CD8-positive, alpha-beta memory T cell (primary cell): ENCODE measurements at regions not wholly inside any gene's neighbourhood (a gene's known extent, or its start where the extent isn't known, plus 50 kb on each side); places are given as distances from the start of the nearest gene placed in this dataset.

Experiments used
- CTCF ChIA-PET: fragments of 350-600 bp; sonication (Branson Sonifier 250); formaldehyde crosslinking; loops from one replicate; lab custom pipeline; 2021; ENCODE audit warnings: antibody characterized with exemption; lab: Charles Lee
- POLR2A ChIA-PET: fragments of 350-600 bp; sonication (Branson Sonifier 250); formaldehyde crosslinking; loops from one replicate; lab custom pipeline; 2021; ENCODE audit warnings: antibody characterized with exemption; lab: Charles Lee
- DNase-seq, 5 donors: peaks; one replicate each; pipeline versions ENCODE4 v3.0.0 to v3.0.0-alpha.2; 2020 to 2022; ENCODE audit warnings: mixed read lengths in 1 of 5
- H3K27ac ChIP-seq: one replicate; pipeline ENCODE4 v1.7.0; 2013; ENCODE audit warnings: low read depth, mild to moderate bottlenecking, low read length, moderate library complexity
- H3K27me3 ChIP-seq: 2 replicates; pipeline ENCODE4 v1.7.0; 2013; ENCODE audit warnings: low read length, mild to moderate bottlenecking; ENCODE audit not compliant: insufficient read depth, poor library complexity, severe bottlenecking
- H3K36me3 ChIP-seq: 2 replicates; pipeline ENCODE4 v1.7.0; 2013; ENCODE audit warnings: mild to moderate bottlenecking, low read length, moderate library complexity; ENCODE audit not compliant: insufficient read depth
- H3K4me1 ChIP-seq: 2 replicates; pipeline ENCODE4 v1.7.0; 2013; ENCODE audit warnings: mild to moderate bottlenecking, low read length, moderate library complexity; ENCODE audit not compliant: insufficient read depth
- H3K4me3 ChIP-seq: 2 replicates; pipeline ENCODE4 v1.7.0; 2013; ENCODE audit warnings: mild to moderate bottlenecking, low read length
- H3K9me3 ChIP-seq: 2 replicates; pipeline ENCODE4 v1.7.0; 2013; ENCODE audit warnings: mild to moderate bottlenecking, low read length
- H3K27ac Mint-ChIP-seq, 8 donors: one replicate each; pipeline ENCODE4 v1.8.0; 2020 to 2021; ENCODE audit warnings: mixed read lengths in 8 of 8, mild to moderate bottlenecking in 6 of 8, inconsistent platforms in 3 of 8, moderate library complexity in 3 of 8
- H3K27me3 Mint-ChIP-seq, 2 donors: one replicate each; pipeline ENCODE4 v1.8.0; 2020 to 2021; ENCODE audit warnings: mixed read lengths in 2 of 2, mild to moderate bottlenecking in 1 of 2, moderate library complexity in 1 of 2
- H3K36me3 Mint-ChIP-seq, 3 donors: one replicate each; pipeline ENCODE4 v1.8.0; 2020 to 2021; ENCODE audit warnings: mixed read lengths in 3 of 3, inconsistent platforms in 1 of 3, mild to moderate bottlenecking in 1 of 3
- H3K4me1 Mint-ChIP-seq, 3 donors: one replicate each; pipeline ENCODE4 v1.8.0; 2020 to 2021; ENCODE audit warnings: mixed read lengths in 3 of 3, inconsistent platforms in 1 of 3, mild to moderate bottlenecking in 1 of 3
- H3K4me3 Mint-ChIP-seq, 7 donors: one replicate each; pipeline ENCODE4 v1.8.0; 2020 to 2021; ENCODE audit warnings: mixed read lengths in 7 of 7, mild to moderate bottlenecking in 6 of 7, moderate library complexity in 4 of 7, inconsistent platforms in 2 of 7
- H3K9me3 Mint-ChIP-seq, 5 donors: one replicate each; pipeline ENCODE4 v1.8.0; 2020 to 2022; ENCODE audit warnings: mixed read lengths in 5 of 5, mild to moderate bottlenecking in 3 of 5, moderate library complexity in 2 of 5, inconsistent platforms in 1 of 5

DNA sequence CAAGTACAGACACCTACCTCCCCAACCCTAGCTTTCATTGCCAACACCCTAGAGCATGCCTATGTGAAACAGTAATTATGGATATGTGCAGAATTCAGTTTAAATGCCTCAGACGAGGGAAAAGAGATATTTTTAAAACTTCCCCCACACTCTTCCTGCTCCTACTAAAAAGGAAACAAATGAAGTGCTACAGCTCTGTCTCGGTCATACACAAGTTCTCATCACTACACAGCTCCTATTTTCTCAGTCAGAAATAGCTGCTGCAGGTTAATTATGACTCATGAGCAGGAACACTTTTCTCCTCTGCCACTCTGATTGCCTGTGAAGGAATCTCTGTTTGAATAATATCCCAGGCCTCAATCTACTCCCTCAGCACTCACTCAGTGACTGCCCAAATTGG lies 703.6 kb upstream of the FLRT2 start:
- DNase-seq: no peak
- peaks cover 3 to 23% (median 14%) of the 10 kb centered on the region in 5 donors for H3K9me3 Mint-ChIP-seq
- ChIA-PET POLR2A (no interaction called here), CTCF (no interaction called here)
- Histone ChIP-seq H3K27me3 (no peaks in the 10 kb centered on the region), H3K4me3 (no peak overlapping the region), H3K27ac (no peak overlapping the region), H3K4me1 (no peaks in the 10 kb centered on the region), H3K9me3 (no peaks in the 10 kb centered on the region), H3K36me3 (no peaks in the 10 kb centered on the region)
- H3K4me1 Mint-ChIP-seq: no peaks in the 10 kb centered on the region
- H3K27me3 Mint-ChIP-seq: peaks cover 0 to 1% of the 10 kb centered on the region in 2 donors
- peaks cover 0 to 1% (median 0%) of the 10 kb centered on the region in 3 donors for H3K36me3 Mint-ChIP-seq
- no peak overlapping the region for H3K27ac Mint-ChIP-seq
- H3K4me3 Mint-ChIP-seq: no peak overlapping the region

DNA sequence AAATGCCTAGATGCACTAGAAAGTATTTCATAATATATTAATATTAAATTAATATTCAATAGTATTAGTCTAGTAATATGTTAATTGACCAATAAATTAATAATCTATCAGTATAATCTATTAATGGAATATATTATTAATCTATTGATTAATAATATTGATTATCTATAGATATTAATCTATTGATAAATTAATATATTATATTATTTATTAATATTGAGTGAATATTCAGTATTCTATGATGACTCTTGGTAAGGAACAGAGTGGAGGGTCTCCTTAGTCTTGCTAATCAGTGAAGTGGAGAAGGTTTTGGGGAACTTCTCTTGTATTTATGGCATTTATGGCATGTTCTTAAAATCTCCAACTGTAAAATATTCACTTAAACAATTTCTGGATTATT lies 679.3 kb upstream of the FLRT2 start:
- H3K27me3 Mint-ChIP-seq: no peaks in the 10 kb centered on the region
- no peak overlapping the region for H3K27ac ChIP-seq
- CTCF ChIA-PET: no interaction called here
- no peaks in the 10 kb centered on the region for H3K36me3 Mint-ChIP-seq
- no peaks in the 10 kb centered on the region for H3K36me3 ChIP-seq
- no peaks in the 10 kb centered on the region for H3K27me3 ChIP-seq
- no peak for DNase-seq
- POLR2A ChIA-PET: no interaction called here
- H3K4me3 ChIP-seq: no peak overlapping the region
- no peak overlapping the region for H3K4me3 Mint-ChIP-seq
- H3K4me1 Mint-ChIP-seq: no peaks in the 10 kb centered on the region
- no peak overlapping the region for H3K27ac Mint-ChIP-seq
- H3K9me3 ChIP-seq: no peaks in the 10 kb centered on the region
- peaks cover 0 to 31% (median 15%) of the 10 kb centered on the region in 5 donors for H3K9me3 Mint-ChIP-seq
- H3K4me1 ChIP-seq: no peaks in the 10 kb centered on the region

DNA sequence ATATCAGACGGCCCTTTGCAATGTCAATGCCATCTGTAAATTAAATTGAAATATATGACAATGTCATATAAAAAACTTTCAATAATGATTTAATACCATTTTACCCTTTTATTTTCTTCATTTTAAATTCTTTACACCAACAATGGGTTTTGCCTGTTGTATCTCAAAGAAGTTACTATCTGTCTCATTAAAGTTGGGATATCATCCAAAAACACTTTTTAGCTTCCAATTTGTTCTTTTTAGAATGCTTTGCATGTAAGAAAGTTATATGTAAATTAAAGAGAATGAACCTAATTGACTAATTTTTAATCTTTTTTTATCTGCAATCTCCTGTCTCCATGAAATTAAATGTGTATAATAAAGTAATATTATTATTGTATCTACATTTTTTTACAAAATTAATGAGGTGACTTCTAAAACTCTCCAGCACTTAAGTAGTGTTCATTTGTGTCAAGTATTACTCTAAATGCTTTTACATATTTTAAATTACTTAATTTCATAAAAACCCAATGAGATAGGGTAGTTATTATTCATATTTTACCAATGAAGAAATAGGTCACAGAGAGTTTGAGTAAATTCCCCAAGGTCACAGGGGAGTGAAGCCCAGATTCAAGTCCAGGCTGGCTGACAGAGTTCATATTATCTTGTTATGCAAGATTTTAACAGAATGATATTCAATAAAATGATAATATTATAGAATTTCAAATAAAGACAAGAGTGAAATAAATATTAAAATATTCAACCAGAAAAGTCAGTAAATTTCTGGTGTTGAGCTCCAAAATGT lies 673.0 kb upstream of the FLRT2 start:
- ChIA-PET CTCF (no interaction called here), POLR2A (no interaction called here)
- Histone ChIP-seq H3K27me3 (no peaks in the 10 kb centered on the region), H3K36me3 (no peaks in the 10 kb centered on the region), H3K27ac (no peak overlapping the region), H3K4me1 (no peaks in the 10 kb centered on the region), H3K9me3 (no peaks in the 10 kb centered on the region), H3K4me3 (no peak overlapping the region)
- Mint-ChIP-seq H3K9me3 (peaks cover 3 to 32% (median 11%) of the 10 kb centered on the region in 5 donors), H3K27ac (no peak overlapping the region), H3K36me3 (no peaks in the 10 kb centered on the region), H3K27me3 (no peaks in the 10 kb centered on the region), H3K4me3 (no peak overlapping the region), H3K4me1 (no peaks in the 10 kb centered on the region)
- no peak for DNase-seq

- Mint-ChIP-seq H3K36me3 (no peaks in the 10 kb centered on the region), H3K9me3 (peaks cover 3 to 34% (median 11%) of the 10 kb centered on the region in 5 donors), H3K27ac (no peak overlapping the region), H3K4me1 (no peaks in the 10 kb centered on the region), H3K4me3 (no peak overlapping the region), H3K27me3 (no peaks in the 10 kb centered on the region)
- no peaks in the 10 kb centered on the region for H3K27me3 ChIP-seq
- no peak overlapping the region for H3K27ac ChIP-seq
- no peaks in the 10 kb centered on the region for H3K9me3 ChIP-seq
- CTCF ChIA-PET: no interaction called here
- H3K4me3 ChIP-seq: no peak overlapping the region
- POLR2A ChIA-PET: no interaction called here
- H3K36me3 ChIP-seq: no peaks in the 10 kb centered on the region
- no peak for DNase-seq
- no peaks in the 10 kb centered on the region for H3K4me1 ChIP-seq
Observed at GRCh38 chr14:84857571-84857970, 672.4 kb upstream of the FLRT2 start.

GRCh38 chr14:84859116-84859515 lies 670.8 kb upstream of the FLRT2 start:
- H3K9me3 ChIP-seq: no peaks in the 10 kb centered on the region
- DNase-seq: no peak
- no peaks in the 10 kb centered on the region for H3K4me1 ChIP-seq
- no peaks in the 10 kb centered on the region for H3K36me3 Mint-ChIP-seq
- H3K27me3 Mint-ChIP-seq: no peaks in the 10 kb centered on the region
- no peak overlapping the region for H3K4me3 ChIP-seq
- H3K4me3 Mint-ChIP-seq: no peak overlapping the region
- no peak overlapping the region for H3K27ac ChIP-seq
- peaks cover 4 to 42% (median 16%) of the 10 kb centered on the region in 5 donors for H3K9me3 Mint-ChIP-seq
- H3K36me3 ChIP-seq: no peaks in the 10 kb centered on the region
- no peaks in the 10 kb centered on the region for H3K27me3 ChIP-seq
- CTCF ChIA-PET: no interaction called here
- no peaks in the 10 kb centered on the region for H3K4me1 Mint-ChIP-seq
- H3K27ac Mint-ChIP-seq: no peak overlapping the region
- POLR2A ChIA-PET: no interaction called here

DNA sequence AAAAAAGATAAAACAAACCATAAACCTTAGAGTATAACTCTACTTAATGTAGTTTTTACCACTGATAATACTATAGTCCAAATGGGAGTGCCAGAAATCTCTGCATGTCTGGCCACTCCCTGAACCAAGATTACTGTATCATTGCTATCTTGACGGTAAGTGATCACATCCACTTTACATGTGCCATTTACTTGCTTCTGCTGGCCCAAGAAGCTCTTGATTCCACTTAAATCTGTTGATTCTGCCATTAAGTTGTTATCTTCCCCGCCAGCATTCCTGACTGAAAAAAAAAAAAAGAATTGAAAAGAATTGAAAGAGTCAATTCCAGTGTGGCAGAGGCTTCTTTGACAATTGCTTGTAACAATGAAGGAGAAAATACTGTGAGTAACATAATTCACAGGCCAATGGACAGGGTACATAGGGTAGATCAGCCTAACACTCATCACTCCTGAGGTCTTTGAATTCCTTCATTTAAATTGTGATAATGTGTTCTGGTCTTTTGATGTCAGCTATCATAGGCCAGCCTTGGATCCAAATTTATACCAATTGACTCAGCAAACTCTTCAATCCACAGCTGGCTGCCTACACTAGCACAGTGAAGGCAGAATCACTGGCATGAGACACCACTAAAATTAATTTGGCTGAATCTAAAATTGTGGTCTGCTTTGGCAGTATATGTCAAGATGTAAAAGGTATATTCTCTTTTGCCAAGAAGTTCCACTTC lies 665.2 kb upstream of the FLRT2 start:
- DNase-seq: no peak
- POLR2A ChIA-PET: no interaction called here
- CTCF ChIA-PET: no interaction called here
- Mint-ChIP-seq H3K4me1 (no peaks in the 10 kb centered on the region), H3K9me3 (peaks cover 3 to 47% (median 6%) of the 10 kb centered on the region in 5 donors), H3K36me3 (no peaks in the 10 kb centered on the region), H3K27me3 (no peaks in the 10 kb centered on the region), H3K4me3 (no peak overlapping the region), H3K27ac (no peak overlapping the region)
- no peak overlapping the region for H3K4me3 ChIP-seq
- H3K4me1 ChIP-seq: no peaks in the 10 kb centered on the region
- H3K27ac ChIP-seq: no peak overlapping the region
- no peaks in the 10 kb centered on the region for H3K27me3 ChIP-seq
- H3K9me3 ChIP-seq: no peaks in the 10 kb centered on the region
- H3K36me3 ChIP-seq: no peaks in the 10 kb centered on the region

DNA sequence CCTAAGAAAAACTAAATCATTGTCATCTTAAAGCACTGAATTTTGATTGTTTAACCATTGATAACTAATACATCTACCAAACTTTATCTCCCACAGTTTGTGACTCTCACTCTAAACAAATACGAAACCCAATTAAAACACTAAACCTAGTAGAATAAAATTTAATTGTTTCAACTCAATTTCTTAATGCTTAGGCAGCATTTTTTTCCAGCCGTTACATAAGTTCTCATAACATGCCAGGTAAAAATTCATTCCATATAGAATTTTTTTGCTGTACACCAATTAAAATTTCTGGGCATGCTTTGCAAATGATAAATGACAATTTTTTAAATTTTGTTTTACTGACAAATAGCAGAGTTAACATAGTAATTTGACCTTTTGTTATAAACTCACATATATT lies 658.2 kb upstream of the FLRT2 start:
- Histone ChIP-seq H3K4me3 (no peak overlapping the region), H3K36me3 (no peaks in the 10 kb centered on the region), H3K4me1 (no peaks in the 10 kb centered on the region), H3K27ac (no peak overlapping the region), H3K27me3 (no peaks in the 10 kb centered on the region), H3K9me3 (no peaks in the 10 kb centered on the region)
- H3K27me3 Mint-ChIP-seq: no peaks in the 10 kb centered on the region
- no peaks in the 10 kb centered on the region for H3K36me3 Mint-ChIP-seq
- ChIA-PET POLR2A (no interaction called here), CTCF (no interaction called here)
- no peaks in the 10 kb centered on the region for H3K4me1 Mint-ChIP-seq
- H3K4me3 Mint-ChIP-seq: no peak overlapping the region
- no peak for DNase-seq
- H3K9me3 Mint-ChIP-seq: peaks cover 2 to 38% (median 5%) of the 10 kb centered on the region in 5 donors
- no peak overlapping the region for H3K27ac Mint-ChIP-seq

GRCh38 chr14:84874436-84874835 lies 655.5 kb upstream of the FLRT2 start:
- no peaks in the 10 kb centered on the region for H3K9me3 ChIP-seq
- Mint-ChIP-seq H3K4me3 (no peak overlapping the region), H3K4me1 (no peaks in the 10 kb centered on the region), H3K27me3 (no peaks in the 10 kb centered on the region), H3K36me3 (no peaks in the 10 kb centered on the region), H3K27ac (no peak overlapping the region), H3K9me3 (peaks cover 4 to 44% (median 4%) of the 10 kb centered on the region in 5 donors)
- POLR2A ChIA-PET: no interaction called here
- CTCF ChIA-PET: no interaction called here
- no peak overlapping the region for H3K4me3 ChIP-seq
- H3K27ac ChIP-seq: no peak overlapping the region
- H3K4me1 ChIP-seq: no peaks in the 10 kb centered on the region
- no peak for DNase-seq
- no peaks in the 10 kb centered on the region for H3K36me3 ChIP-seq
- no peaks in the 10 kb centered on the region for H3K27me3 ChIP-seq
